ENCODE measurements at regions not wholly inside any gene's neighbourhood (a gene's known extent, or its start where the extent isn't known, plus 50 kb on each side); places are given as distances from the start of the nearest gene placed in this dataset.

GRCh38 chr12:85369365-85370154 is 89.5 kb downstream of the ALX1 start:
- no peak overlapping the region for H2AFZ ChIP-seq (ENCODE audit: low read length)
- no peak overlapping the region for H3K4me2 ChIP-seq (ENCODE audit: extremely low read depth, insufficient read depth, low read length)
- H3K9me3 ChIP-seq (ENCODE audit: control insufficient read depth, insufficient read depth, low read depth, low read length): no peaks in the 10 kb centered on the region
- DNase-seq (ENCODE audit: low read depth in 2 of 2): peak in 1 of 2 donors; percentile 20
- H3K27ac ChIP-seq (ENCODE audit: insufficient read depth, low read length): no peak overlapping the region
- H3K36me3 ChIP-seq (ENCODE audit: control insufficient read depth, insufficient read depth, low read length): no peaks in the 10 kb centered on the region
- no peak overlapping the region for H3K4me3 ChIP-seq (replicated peaks in 1 of 4; ENCODE audit: control extremely low read depth in 1 of 4, insufficient read depth in 1 of 4, low read depth in 3 of 4, low read length in 4 of 4)
- no peaks in the 10 kb centered on the region for H3K4me1 ChIP-seq (ENCODE audit: control insufficient read depth, extremely low read depth, insufficient read depth, low read length)
- no peak for TF ChIP-seq CTCF (conservative IDR thresholded peaks at IDR 0.05 in 1 of 2, IDR thresholded peaks at IDR 0.05 in 1 of 2; ENCODE audit: low read depth in 1 of 2, low read length in 2 of 2)
- TF ChIP-seq EZH2 (IDR thresholded peaks at IDR 0.05; ENCODE audit: low read length, missing control alignments): no peak
- no peak overlapping the region for H3K9ac ChIP-seq (ENCODE audit: insufficient read depth, low read length)
- no peaks in the 10 kb centered on the region for H4K20me1 ChIP-seq (ENCODE audit: control insufficient read depth, extremely low read depth, insufficient read depth, low read length)
- H3K27me3 ChIP-seq (ENCODE audit: control insufficient read depth, insufficient read depth, low read length): no peaks in the 10 kb centered on the region
- no peaks in the 10 kb centered on the region for H3K79me2 ChIP-seq (ENCODE audit: control insufficient read depth, insufficient read depth, low read length)

DNA sequence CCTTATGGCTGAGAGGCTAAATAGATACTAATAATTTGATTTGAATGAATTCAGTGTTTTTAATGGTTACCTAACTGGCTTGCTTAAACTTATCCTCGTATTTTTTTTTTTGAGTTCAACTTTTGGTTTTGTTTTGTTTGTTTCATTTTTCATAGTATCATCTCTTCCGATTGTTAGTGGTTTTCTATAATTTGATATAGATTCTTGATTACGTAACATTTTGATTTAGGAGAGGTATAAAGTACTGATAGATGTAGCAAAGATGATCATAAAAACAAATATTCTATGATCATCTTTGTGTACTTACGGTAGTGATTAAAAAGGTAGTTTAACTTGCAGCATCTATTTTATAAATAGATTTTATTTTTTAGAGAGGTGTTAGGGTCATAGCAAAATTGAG is 93.0 kb downstream of the ALX1 start:
- TF ChIP-seq CTCF (conservative IDR thresholded peaks at IDR 0.05 in 1 of 2, IDR thresholded peaks at IDR 0.05 in 1 of 2; ENCODE audit: low read depth in 1 of 2, low read length in 2 of 2) (no peak), EZH2 (IDR thresholded peaks at IDR 0.05; ENCODE audit: low read length, missing control alignments) (no peak)
- Histone ChIP-seq H3K27ac (ENCODE audit: insufficient read depth, low read length) (no peak overlapping the region), H3K9me3 (ENCODE audit: control insufficient read depth, insufficient read depth, low read depth, low read length) (no peaks in the 10 kb centered on the region), H3K4me3 (replicated peaks in 1 of 4; ENCODE audit: control extremely low read depth in 1 of 4, insufficient read depth in 1 of 4, low read depth in 3 of 4, low read length in 4 of 4) (no peak overlapping the region), H3K79me2 (ENCODE audit: control insufficient read depth, insufficient read depth, low read length) (no peaks in the 10 kb centered on the region), H4K20me1 (ENCODE audit: control insufficient read depth, extremely low read depth, insufficient read depth, low read length) (no peaks in the 10 kb centered on the region), H3K36me3 (ENCODE audit: control insufficient read depth, insufficient read depth, low read length) (no peaks in the 10 kb centered on the region), H3K27me3 (ENCODE audit: control insufficient read depth, insufficient read depth, low read length) (no peaks in the 10 kb centered on the region), H3K9ac (ENCODE audit: insufficient read depth, low read length) (no peak overlapping the region), H2AFZ (ENCODE audit: low read length) (no peak overlapping the region), H3K4me1 (ENCODE audit: control insufficient read depth, extremely low read depth, insufficient read depth, low read length) (no peaks in the 10 kb centered on the region), H3K4me2 (ENCODE audit: extremely low read depth, insufficient read depth, low read length) (no peak overlapping the region)
- no peak for DNase-seq (ENCODE audit: low read depth in 2 of 2)

- no peak for DNase-seq (ENCODE audit: low read depth in 2 of 2)
- H3K36me3 ChIP-seq (ENCODE audit: control insufficient read depth, insufficient read depth, low read length): no peaks in the 10 kb centered on the region
These were observed 95.0 kb downstream of the ALX1 start for GRCh38 chr12:85374981-85375380.

More at GRCh38 chr12:85374981-85375380, 95.0 kb downstream of the ALX1 start:
- Histone ChIP-seq H3K79me2 (ENCODE audit: control insufficient read depth, insufficient read depth, low read length) (no peaks in the 10 kb centered on the region), H2AFZ (ENCODE audit: low read length) (no peak overlapping the region), H3K9me3 (ENCODE audit: control insufficient read depth, insufficient read depth, low read depth, low read length) (no peaks in the 10 kb centered on the region), H3K4me1 (ENCODE audit: control insufficient read depth, extremely low read depth, insufficient read depth, low read length) (no peaks in the 10 kb centered on the region), H3K4me2 (ENCODE audit: extremely low read depth, insufficient read depth, low read length) (no peak overlapping the region), H3K4me3 (replicated peaks in 1 of 4; ENCODE audit: control extremely low read depth in 1 of 4, insufficient read depth in 1 of 4, low read depth in 3 of 4, low read length in 4 of 4) (no peak overlapping the region), H4K20me1 (ENCODE audit: control insufficient read depth, extremely low read depth, insufficient read depth, low read length) (no peaks in the 10 kb centered on the region), H3K9ac (ENCODE audit: insufficient read depth, low read length) (no peak overlapping the region), H3K27me3 (ENCODE audit: control insufficient read depth, insufficient read depth, low read length) (no peaks in the 10 kb centered on the region), H3K27ac (ENCODE audit: insufficient read depth, low read length) (no peak overlapping the region)
- TF ChIP-seq CTCF (conservative IDR thresholded peaks at IDR 0.05 in 1 of 2, IDR thresholded peaks at IDR 0.05 in 1 of 2; ENCODE audit: low read depth in 1 of 2, low read length in 2 of 2): no peak
- no peak for TF ChIP-seq EZH2 (IDR thresholded peaks at IDR 0.05; ENCODE audit: low read length, missing control alignments)
